GM23338 (cell line): ENCODE measurements at regions not wholly inside any gene's neighbourhood (a gene's known extent, or its start where the extent isn't known, plus 50 kb on each side); places are given as distances from the start of the nearest gene placed in this dataset.
"Not testable (repeated sequence)": the region's sequence is repeated elsewhere in the genome, so short reads cannot be mapped to it uniquely, and the experiment has no call there.

Experiments
- CREB1 ChIP-seq: fragments of 250-450 bp; sonication (Bioruptor Pico); IDR thresholded peaks from 2 replicates; pipeline ENCODE4 v1.5.0; 2020; ENCODE audit warnings: low read depth, mild to moderate bottlenecking, moderate library complexity
- CTCF ChIP-seq, 2 experiments: fragments of 200-600 bp in 1 of 2; sonication (generic) in 1 of 2; conservative IDR thresholded peaks; 2 replicates each; pipeline versions ENCODE4 v1.5.1 to v1.6.1; 2016 to 2017; ENCODE audit warnings: antibody characterized with exemption in 2 of 2, low read depth in 2 of 2, mild to moderate bottlenecking in 2 of 2, moderate library complexity in 1 of 2
- ETS1 ChIP-seq: IDR thresholded peaks from 2 replicates; pipeline ENCODE4 v1.6.1; 2016; ENCODE audit warnings: antibody characterized with exemption
- EZH2 ChIP-seq: fragments of 200-600 bp; sonication (generic); IDR thresholded peaks from one replicate; pipeline ENCODE4 v1.8.0; 2017; ENCODE audit warnings: antibody characterized with exemption, mild to moderate bottlenecking, low read depth; ENCODE audit not compliant: unreplicated experiment
- JUNB ChIP-seq: IDR thresholded peaks from one replicate; pipeline ENCODE4 v1.6.1; 2016; ENCODE audit warnings: antibody characterized with exemption; ENCODE audit not compliant: unreplicated experiment
- NANOG ChIP-seq: IDR thresholded peaks from 2 replicates; pipeline ENCODE4 v1.6.1; 2016; ENCODE audit warnings: antibody characterized with exemption, borderline replicate concordance
- POLR2AphosphoS5 ChIP-seq: IDR thresholded peaks from 2 replicates; pipeline ENCODE4 v1.6.1; 2016; ENCODE audit warnings: antibody characterized with exemption, low read depth
- REST ChIP-seq: IDR thresholded peaks from one replicate; pipeline ENCODE4 v1.6.1; 2018; ENCODE audit warnings: antibody characterized with exemption; ENCODE audit not compliant: unreplicated experiment
- ZNF331 ChIP-seq: fragments of 250-450 bp; sonication (Bioruptor Pico); IDR thresholded peaks from 2 replicates; pipeline ENCODE4 v1.5.0; 2020; ENCODE audit warnings: low read depth, mild to moderate bottlenecking, moderate library complexity

GRCh38 chr21:13974582-13974981, 236.2 kb downstream of the LIPI start:
- TF ChIP-seq CTCF (conservative IDR thresholded peaks at IDR 0.05; ENCODE audit: low read depth in 2 of 2); REST; EZH2; CREB1; JUNB; ZNF331 (CRISPR knock-in tag); ETS1; NANOG; POLR2AphosphoS5: not testable (repeated sequence)
